ENCODE measurements at regions not wholly inside any gene's neighbourhood (a gene's known extent, or its start where the extent isn't known, plus 50 kb on each side); places are given as distances from the start of the nearest gene placed in this dataset.

- no peak for TF ChIP-seq TSHZ2 (CRISPR knock-in tag; IDR thresholded peaks at IDR 0.05)
- no peak for TF ChIP-seq SNAI2 (CRISPR knock-in tag; IDR thresholded peaks at IDR 0.05)
- no peak for TF ChIP-seq CSDC2 (CRISPR knock-in tag; IDR thresholded peaks at IDR 0.05)
- no peak for TF ChIP-seq ZFP30 (CRISPR knock-in tag; IDR thresholded peaks at IDR 0.05)
- no peak for TF ChIP-seq PPARA (CRISPR knock-in tag; IDR thresholded peaks at IDR 0.05; ENCODE audit: borderline replicate concordance)
- TF ChIP-seq TCF4 (CRISPR knock-in tag; IDR thresholded peaks at IDR 0.05; ENCODE audit: borderline replicate concordance): no peak
- no peak for TF ChIP-seq TOX (CRISPR knock-in tag; IDR thresholded peaks at IDR 0.05; ENCODE audit: borderline replicate concordance)
- no peak for TF ChIP-seq BACH2 (CRISPR knock-in tag; IDR thresholded peaks at IDR 0.05; ENCODE audit: borderline replicate concordance)
- no peak for TF ChIP-seq ZNF565 (CRISPR knock-in tag; conservative IDR thresholded peaks at IDR 0.05; ENCODE audit: low read depth)
- no peak for TF ChIP-seq GLIS3 (CRISPR knock-in tag; IDR thresholded peaks at IDR 0.05)
- TF ChIP-seq ZNF8 (CRISPR knock-in tag; IDR thresholded peaks at IDR 0.05): no peak
- no peak for TF ChIP-seq CREB5 (CRISPR knock-in tag; IDR thresholded peaks at IDR 0.05; ENCODE audit: low read depth)
- TF ChIP-seq ARNTL (CRISPR knock-in tag; IDR thresholded peaks at IDR 0.05; ENCODE audit: borderline replicate concordance, low read depth): no peak
- no peak for TF ChIP-seq ZFP3 (CRISPR knock-in tag; IDR thresholded peaks at IDR 0.05)
- TF ChIP-seq ZNF70 (CRISPR knock-in tag; IDR thresholded peaks at IDR 0.05): no peak
- no peak for TF ChIP-seq PATZ1 (CRISPR knock-in tag; IDR thresholded peaks at IDR 0.05; ENCODE audit: borderline replicate concordance)
- no peak for TF ChIP-seq ZC3H10 (CRISPR knock-in tag; IDR thresholded peaks at IDR 0.05)
These were observed 68.0 kb downstream of the SOX9 start for GRCh38 chr17:72188801-72189200.

GRCh38 chr17:72189768-72190593, 69.2 kb downstream of the SOX9 start:
- no peak for ATAC-seq
- no peak for TF ChIP-seq ZNF70 (CRISPR knock-in tag; IDR thresholded peaks at IDR 0.05)
- TF ChIP-seq TOX (CRISPR knock-in tag; IDR thresholded peaks at IDR 0.05; ENCODE audit: borderline replicate concordance): no peak
- TF ChIP-seq GLIS3 (CRISPR knock-in tag; IDR thresholded peaks at IDR 0.05): no peak
- TF ChIP-seq ZC3H10 (CRISPR knock-in tag; IDR thresholded peaks at IDR 0.05): no peak
- no peak for TF ChIP-seq OSR1 (CRISPR knock-in tag; IDR thresholded peaks at IDR 0.05)
- TF ChIP-seq PATZ1 (CRISPR knock-in tag; IDR thresholded peaks at IDR 0.05; ENCODE audit: borderline replicate concordance): no peak
- TF ChIP-seq ZNF565 (CRISPR knock-in tag; conservative IDR thresholded peaks at IDR 0.05; ENCODE audit: low read depth): no peak
- no peak for TF ChIP-seq SNAI2 (CRISPR knock-in tag; IDR thresholded peaks at IDR 0.05)
- TF ChIP-seq CSDC2 (CRISPR knock-in tag; IDR thresholded peaks at IDR 0.05): no peak
- TF ChIP-seq CSRNP3 (CRISPR knock-in tag; IDR thresholded peaks at IDR 0.05): no peak
- TF ChIP-seq ARNTL (CRISPR knock-in tag; IDR thresholded peaks at IDR 0.05; ENCODE audit: borderline replicate concordance, low read depth): no peak

More at GRCh38 chr17:72188801-72189200, 68.0 kb downstream of the SOX9 start:
- no peak for ATAC-seq
